Activated T-cell treated with anti-CD3 and anti-CD28 coated beads for 48 hours (primary cell): ENCODE measurements at regions not wholly inside any gene's neighbourhood (a gene's known extent, or its start where the extent isn't known, plus 50 kb on each side); places are given as distances from the start of the nearest gene placed in this dataset.

Source experiments
- DNase-seq: peaks from one replicate; pipeline ENCODE4 v3.0.0-alpha.2; 2020; ENCODE audit warnings: low read depth

DNA sequence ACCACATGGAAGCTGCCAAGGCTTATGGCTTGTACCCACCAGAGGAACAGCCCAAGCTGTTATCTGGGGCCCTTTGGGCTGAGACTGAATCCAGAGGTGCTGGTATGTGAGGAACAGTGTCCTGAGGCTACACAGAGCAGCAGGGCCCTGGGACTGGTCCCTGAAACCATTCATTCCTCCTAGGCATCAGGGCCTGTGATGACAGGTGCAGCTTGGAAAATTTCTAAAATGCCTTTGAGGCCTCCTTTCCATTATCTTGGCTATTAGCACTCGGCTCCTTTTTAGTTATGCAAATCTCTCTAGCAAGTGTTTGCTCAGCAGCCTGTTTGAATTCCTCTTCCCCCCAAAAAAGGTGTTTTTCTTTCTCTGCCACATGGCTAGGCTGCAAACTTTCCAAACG is 1151.7 kb upstream of the LRRN3 start:
- no peak for DNase-seq

DNA sequence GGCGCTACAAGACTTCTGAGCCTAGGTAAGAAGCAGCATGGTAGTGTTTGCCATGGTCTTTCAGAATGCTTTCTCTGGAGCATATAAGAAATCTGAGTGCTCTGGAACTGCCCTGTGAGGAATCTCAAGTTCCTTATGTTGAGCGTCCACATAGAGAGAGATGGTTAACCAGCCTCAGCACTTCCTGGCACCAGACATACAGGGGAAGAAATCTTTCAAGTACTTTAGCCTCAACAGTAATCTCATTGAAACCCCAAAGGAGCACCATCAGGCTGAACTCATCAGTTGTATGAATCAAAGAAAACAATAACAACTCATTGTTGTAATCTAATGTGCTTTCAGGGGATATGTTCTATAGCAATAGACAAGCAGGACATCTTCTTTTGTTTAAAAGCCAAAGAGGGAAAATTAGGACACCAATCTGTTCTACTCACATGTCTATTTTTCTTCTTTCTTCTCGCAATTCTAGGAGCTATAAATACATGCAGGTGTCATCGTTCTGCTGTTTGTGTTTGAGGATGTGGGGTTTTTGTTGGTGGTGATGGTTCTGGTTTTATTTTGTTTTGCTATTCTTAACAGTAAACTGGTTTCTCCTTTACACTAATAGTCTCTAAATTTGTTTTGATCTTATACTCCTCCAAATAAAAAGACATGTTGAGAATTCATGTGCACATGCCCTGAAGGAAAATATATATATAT is 1145.0 kb upstream of the LRRN3 start:
- no peak for DNase-seq

DNA sequence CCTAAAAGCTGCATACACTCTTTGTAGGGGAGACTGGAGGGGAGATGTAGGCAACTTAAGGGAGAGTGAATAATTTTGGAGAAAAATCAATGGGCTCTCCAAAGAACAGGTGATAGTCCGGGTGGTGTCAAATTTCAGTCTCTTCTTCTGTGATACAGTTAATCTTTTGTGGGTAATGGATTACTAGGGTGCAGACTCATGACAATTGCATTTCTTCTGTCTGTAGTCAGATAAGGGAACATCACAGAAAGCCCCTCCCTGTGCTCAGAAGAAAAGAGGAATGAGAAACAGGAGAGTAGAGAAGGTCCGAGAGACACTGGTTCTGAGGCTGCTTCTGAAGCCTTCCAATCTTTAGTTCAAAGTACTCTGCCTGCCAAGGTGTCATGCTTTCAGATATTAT is 1140.7 kb upstream of the LRRN3 start:
- no peak for DNase-seq

DNA sequence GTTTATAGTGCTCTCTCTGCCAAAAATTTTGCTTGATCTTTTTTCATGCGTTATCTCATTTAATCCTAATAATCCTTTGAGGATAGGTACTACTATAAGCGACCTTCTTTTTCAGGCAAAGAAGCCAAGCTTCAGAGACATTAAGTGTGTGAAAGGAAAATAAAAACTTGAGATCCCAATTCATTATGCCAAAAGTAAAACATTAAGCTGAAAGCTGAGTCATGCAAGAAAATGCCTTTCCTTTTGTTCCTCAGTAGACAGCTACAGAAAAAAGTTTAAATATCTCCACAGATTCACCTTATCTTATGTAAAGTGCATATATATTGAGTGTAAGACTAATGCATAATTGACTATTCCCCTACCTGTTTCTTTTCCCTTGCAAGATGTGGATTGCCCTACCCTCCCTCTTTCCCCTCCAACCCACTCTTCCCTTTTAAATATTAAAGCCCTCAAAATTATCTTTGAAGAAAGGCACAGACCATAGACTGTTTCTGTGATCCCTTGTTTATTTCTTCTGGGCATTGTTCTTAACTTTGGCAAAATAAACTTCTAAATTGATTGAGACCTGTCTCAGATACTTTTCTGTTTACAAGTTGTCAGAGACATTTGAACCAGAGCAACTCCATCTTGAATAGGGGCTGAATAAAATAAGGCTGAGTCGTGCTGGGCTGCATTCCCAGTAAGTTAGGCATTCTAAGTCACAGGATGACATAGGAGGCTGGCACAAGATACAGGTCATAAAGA is 1139.9 kb upstream of the LRRN3 start:
- DNase-seq: no peak

- DNase-seq: no peak
These were observed 1139.4 kb upstream of the LRRN3 start for GRCh38 chr7:109951565-109951928.

DNA sequence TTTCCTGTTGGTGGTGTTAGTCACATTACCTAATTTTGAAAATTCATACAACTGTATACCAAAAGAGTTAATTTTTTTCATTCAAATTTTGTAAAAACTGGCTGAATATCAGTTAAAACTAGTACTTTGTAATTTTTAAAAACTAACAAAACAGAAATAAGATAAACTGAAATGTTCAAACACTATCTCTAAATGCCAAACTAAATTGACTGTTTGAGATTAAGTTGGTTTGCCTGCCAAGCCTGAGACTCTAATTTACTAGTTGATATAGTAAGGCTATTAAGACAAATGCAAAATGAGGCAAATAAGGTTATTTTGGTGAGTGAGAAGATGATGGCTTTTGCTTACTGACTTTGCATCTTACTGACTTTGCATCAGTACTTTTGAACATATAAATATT is 1134.9 kb upstream of the LRRN3 start:
- DNase-seq: no peak

- no peak for DNase-seq
These were observed 1134.0 kb upstream of the LRRN3 start for GRCh38 chr7:109956916-109957315.

DNA sequence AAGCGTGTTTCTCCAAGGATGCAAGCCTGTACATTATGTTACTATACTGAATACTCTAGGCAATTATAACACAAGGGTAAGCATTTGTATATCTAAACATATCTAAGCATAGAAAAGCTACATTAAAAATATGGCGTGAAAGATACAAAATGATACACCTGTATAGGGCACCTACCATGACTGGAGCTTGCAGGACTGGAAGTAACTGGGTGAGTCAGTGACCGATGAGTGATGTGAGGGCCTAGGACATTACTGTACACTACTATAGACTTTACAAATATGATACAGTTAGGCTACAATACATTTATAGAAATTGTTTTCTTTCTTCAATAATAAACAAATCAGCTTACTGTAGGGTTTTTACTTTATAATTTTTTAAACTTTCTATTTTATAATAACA is 1127.2 kb upstream of the LRRN3 start:
- no peak for DNase-seq

DNA sequence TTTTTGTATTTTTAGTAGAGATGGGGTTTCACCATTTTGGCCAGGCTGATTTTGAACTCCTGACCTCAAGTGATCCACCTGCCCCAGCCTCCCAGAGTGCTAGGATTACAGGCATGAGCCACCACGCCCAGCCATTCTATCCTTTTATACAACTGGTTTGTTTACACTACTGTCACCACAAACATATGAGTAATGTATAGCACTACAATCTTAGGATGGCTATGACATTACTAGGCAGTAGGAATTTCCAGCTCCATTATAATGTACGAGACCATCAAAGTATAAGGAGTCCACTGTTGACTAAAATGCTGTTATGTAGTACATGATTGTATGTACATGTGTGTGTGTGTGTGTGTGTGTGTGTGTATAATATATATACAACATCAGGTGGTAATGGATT is 1126.1 kb upstream of the LRRN3 start:
- DNase-seq: no peak

- no peak for DNase-seq
These were observed 1123.5 kb upstream of the LRRN3 start for GRCh38 chr7:109967406-109967805.

DNA sequence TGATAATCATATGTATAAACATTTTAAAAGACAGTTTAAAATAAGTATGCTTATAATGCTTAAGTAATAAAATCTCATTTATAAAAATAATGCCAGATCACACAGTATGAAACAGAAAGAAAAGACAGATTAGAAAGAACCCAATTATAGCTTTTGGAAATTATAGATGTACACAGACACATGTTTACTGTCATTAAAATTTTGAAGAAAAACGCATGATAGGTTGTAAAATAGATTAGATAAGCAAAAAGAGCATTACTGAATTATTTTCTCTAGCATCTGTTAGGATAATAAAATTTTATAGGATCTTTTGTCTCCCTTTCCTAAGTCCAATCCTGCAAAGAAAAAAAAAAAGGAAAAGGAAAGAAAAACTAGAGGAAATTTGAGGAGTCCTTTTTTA is 1107.3 kb upstream of the LRRN3 start:
- DNase-seq: no peak

GRCh38 chr7:109984729-109985128 is 1106.2 kb upstream of the LRRN3 start:
- no peak for DNase-seq

DNA sequence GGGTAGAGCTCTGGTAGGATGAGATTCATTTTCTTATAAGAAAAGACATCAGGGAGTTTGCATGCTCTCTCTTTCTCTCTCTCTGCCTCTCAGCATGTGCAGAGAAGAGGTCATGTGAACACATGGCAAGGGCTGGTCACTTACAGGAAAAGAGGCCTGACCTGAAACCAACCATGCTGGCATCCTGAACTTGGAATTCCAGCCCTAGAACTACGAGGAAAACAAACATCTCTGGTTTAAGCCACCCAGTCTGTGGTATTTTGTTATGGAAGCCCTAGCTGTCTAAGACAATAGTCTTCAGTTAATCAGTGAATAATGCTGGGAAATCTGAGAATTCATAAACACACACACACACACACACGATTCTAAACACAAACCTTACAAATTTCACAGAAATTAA is 1104.2 kb upstream of the LRRN3 start:
- DNase-seq: no peak

- no peak for DNase-seq
These were observed 1094.5 kb upstream of the LRRN3 start for GRCh38 chr7:109996411-109996810.

DNA sequence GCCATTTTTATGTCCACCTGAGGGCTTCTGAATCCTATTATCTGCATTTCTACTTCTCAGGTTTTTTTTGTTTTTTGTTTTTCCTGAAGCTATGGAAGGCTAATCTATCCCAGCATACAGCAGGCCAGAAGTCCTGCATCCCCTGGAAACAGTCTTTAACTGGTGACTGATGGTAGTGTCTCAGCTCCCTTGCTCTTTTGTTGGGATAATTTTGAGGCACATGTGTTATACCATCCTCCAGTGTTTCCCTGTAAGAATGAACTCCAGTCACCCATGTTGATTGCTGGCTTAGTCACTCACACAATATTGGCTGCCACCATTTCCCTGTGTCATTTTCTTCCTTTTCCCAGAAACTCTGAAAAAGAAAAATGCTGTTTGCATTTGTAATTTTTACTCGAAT is 1094.0 kb upstream of the LRRN3 start:
- no peak for DNase-seq

- no peak for DNase-seq
These were observed 1093.1 kb upstream of the LRRN3 start for GRCh38 chr7:109997837-109998236.

- DNase-seq: no peak
These were observed 1089.5 kb upstream of the LRRN3 start for GRCh38 chr7:110001254-110001938.

- no peak for DNase-seq
These were observed 1087.1 kb upstream of the LRRN3 start for GRCh38 chr7:110003827-110004226.

GRCh38 chr7:110007320-110008063 is 1083.4 kb upstream of the LRRN3 start:
- no peak for DNase-seq

DNA sequence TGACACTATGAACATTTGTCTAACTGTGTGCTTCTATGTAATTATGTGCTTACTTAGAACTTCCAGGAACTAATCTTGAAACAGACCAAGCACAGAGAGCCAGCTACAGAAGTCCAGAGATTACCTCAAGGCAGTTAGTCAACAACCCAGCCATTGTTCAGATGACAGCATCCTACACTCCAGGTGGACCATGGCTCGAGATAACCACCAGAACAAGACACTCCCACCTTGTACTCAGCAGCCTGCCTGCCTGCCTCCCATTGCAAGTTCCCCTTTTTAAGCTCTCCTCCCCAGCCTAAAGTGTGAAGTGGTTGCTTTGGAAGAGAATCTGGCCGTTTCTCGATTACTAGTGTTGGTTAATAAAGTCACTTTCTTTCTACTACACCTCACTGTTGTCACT is 1080.6 kb upstream of the LRRN3 start:
- DNase-seq: no peak

GRCh38 chr7:110017405-110017804 is 1073.5 kb upstream of the LRRN3 start:
- DNase-seq: no peak

- DNase-seq: no peak
These were observed 1063.5 kb upstream of the LRRN3 start for GRCh38 chr7:110027385-110027784.

GRCh38 chr7:110043519-110043918 is 1047.4 kb upstream of the LRRN3 start:
- DNase-seq: no peak
